HCT116 (cell line): ENCODE measurements at regions not wholly inside any gene's neighbourhood (a gene's known extent, or its start where the extent isn't known, plus 50 kb on each side); places are given as distances from the start of the nearest gene placed in this dataset.

Experiments
- ATAC-seq: fragments of 200-7000 bp; cut with Tn5 transposase; 2 replicates; pipeline ENCODE4 v1.9.1; 2020; ENCODE audit warnings: mild to moderate bottlenecking, moderate library complexity
- BruUV-seq: library from RNA; stranded (reverse); fragments of 400-500 nt; replicated peaks from 2 replicates; lab custom pipeline; 2021; lab: Mats Ljungman, UMichigan
- CTCF ChIA-PET: fragments of 300-600 bp; sonication (Branson Sonifier 250); formaldehyde crosslinking; loops from one replicate; lab custom pipeline; 2021; ENCODE audit warnings: antibody characterized with exemption; lab: Charles Lee
- POLR2A ChIA-PET: fragments of 300-600, 350-600 bp; sonication (Branson Sonifier 250); formaldehyde crosslinking; loops from one replicate; lab custom pipeline; 2021; ENCODE audit warnings: antibody characterized with exemption; lab: Charles Lee
- RAD21 ChIA-PET, 2 experiments: fragments of 300-600 bp; sonication (Branson Sonifier 250); formaldehyde crosslinking; loops; one replicate each; lab custom pipeline; 2023; ENCODE audit warnings: low total read pairs in 2 of 2; ENCODE audit not compliant: uncharacterized antibody in 2 of 2, unreplicated experiment in 2 of 2, low non-redundant PET in 1 of 2; lab: Charles Lee
- DNase-seq: peaks from one replicate; pipeline ENCODE4 v3.0.0-alpha.2; 2010; ENCODE audit warnings: low read depth, low spot score
- H2AFZ ChIP-seq: fragments of 200-600 bp; shearing (Covaris generic), sonication (generic); 2 replicates; pipeline ENCODE4 v1.6.1; 2017; ENCODE audit warnings: low read depth, mixed run types, mixed read lengths, antibody characterized with exemption, low read length; ENCODE audit not compliant: poor library complexity, severe bottlenecking
- H3K27ac ChIP-seq: 2 replicates; pipeline ENCODE4 v1.5.1; 2012; ENCODE audit warnings: low read depth, low read length
- H3K27me3 ChIP-seq: fragments of 200-600 bp; sonication (generic); 2 replicates; pipeline ENCODE4 v1.6.1; 2016; ENCODE audit warnings: mixed run types, low read length, mixed read lengths; ENCODE audit not compliant: insufficient read depth
- H3K36me3 ChIP-seq, 2 experiments: fragments of 200-500 bp in 1 of 2; fragments of 200-600 bp in 1 of 2; sonication (Bioruptor generic) in 1 of 2; sonication (generic) in 1 of 2; 2 replicates each; pipeline versions ENCODE4 v1.5.1 to v1.6.1; 2014 to 2016; ENCODE audit warnings: low read length in 2 of 2, inconsistent platforms in 1 of 2, mixed read lengths in 1 of 2, mixed run types in 1 of 2; ENCODE audit not compliant: insufficient read depth in 2 of 2, control insufficient read depth in 1 of 2
- H3K4me1 ChIP-seq, 2 experiments: fragments of 200-600 bp in 1 of 2; sonication (generic) in 1 of 2; 2 replicates each; pipeline versions ENCODE4 v1.5.1 to v1.6.1; 2012 to 2017; ENCODE audit warnings: low read length in 2 of 2, inconsistent platforms in 1 of 2, mild to moderate bottlenecking in 1 of 2, mixed read lengths in 1 of 2, mixed run types in 1 of 2, moderate library complexity in 1 of 2; ENCODE audit not compliant: insufficient read depth in 2 of 2, control insufficient read depth in 1 of 2
- H3K4me2 ChIP-seq: fragments of 200-600 bp; sonication (generic); 2 replicates; pipeline ENCODE4 v1.6.1; 2017; ENCODE audit warnings: mixed run types, low read length, mixed read lengths
- H3K4me3 ChIP-seq, 2 experiments: fragments of 200-600 bp in 1 of 2; sonication (generic) in 1 of 2; replicated peaks in 1 of 2; 2 replicates each; pipeline ENCODE4 v1.5.1; 2011 to 2016; ENCODE audit warnings: low read length in 2 of 2, control low read depth in 1 of 2, low read depth in 1 of 2, mild to moderate bottlenecking in 1 of 2, mixed read lengths in 1 of 2, mixed run types in 1 of 2
- H3K79me2 ChIP-seq: fragments of 200-600 bp; sonication (generic); 2 replicates; pipeline ENCODE4 v1.6.1; 2017; ENCODE audit warnings: mild to moderate bottlenecking, mixed run types, low read length, moderate library complexity, mixed read lengths; ENCODE audit not compliant: insufficient read depth
- H3K9ac ChIP-seq: fragments of 200-600 bp; sonication (generic); 2 replicates; pipeline ENCODE4 v1.6.1; 2016; ENCODE audit warnings: low read length, mixed read lengths
- H3K9me2 ChIP-seq: fragments of 200-600 bp; sonication (generic), shearing (Covaris generic); 2 replicates; pipeline ENCODE4 v1.6.1; 2017; ENCODE audit warnings: mixed run types, mild to moderate bottlenecking, moderate library complexity; ENCODE audit not compliant: insufficient read depth
- H3K9me3 ChIP-seq, 2 experiments: fragments of 200-500 bp in 1 of 2; fragments of 200-600 bp in 1 of 2; sonication (Bioruptor generic) in 1 of 2; sonication (generic) in 1 of 2; 2 replicates each; pipeline ENCODE4 v1.6.1; 2014 to 2017; ENCODE audit warnings: low read length in 2 of 2, mixed read lengths in 2 of 2, inconsistent platforms in 1 of 2, low read depth in 1 of 2, mild to moderate bottlenecking in 1 of 2, mixed run types in 1 of 2, moderate library complexity in 1 of 2; ENCODE audit not compliant: control insufficient read depth in 1 of 2, insufficient read depth in 1 of 2
- H4K20me1 ChIP-seq: fragments of 200-600 bp; sonication (generic), shearing (Covaris generic); 2 replicates; pipeline ENCODE4 v1.6.1; 2017; ENCODE audit warnings: mixed run types, mild to moderate bottlenecking, moderate library complexity; ENCODE audit not compliant: insufficient read depth
- CBX3 ChIP-seq: IDR thresholded peaks from 2 replicates; pipeline ENCODE4 v1.6.1; 2012; ENCODE audit warnings: low read depth
- EGR1 ChIP-seq: IDR thresholded peaks from 2 replicates; pipeline ENCODE4 v1.6.1; 2012; ENCODE audit warnings: low read depth
- ELF1 ChIP-seq: IDR thresholded peaks from 2 replicates; pipeline ENCODE4 v1.6.1; 2012; ENCODE audit warnings: low read depth, borderline replicate concordance
- EZH2phosphoT487 ChIP-seq: fragments of 200-600 bp; IDR thresholded peaks from 2 replicates; pipeline ENCODE4 v1.6.1; 2018; ENCODE audit warnings: antibody characterized with exemption, borderline replicate concordance
- JUND ChIP-seq: IDR thresholded peaks from 2 replicates; pipeline ENCODE4 v1.6.1; 2012
- SRF ChIP-seq: IDR thresholded peaks from 2 replicates; pipeline ENCODE4 v1.6.1; 2012; ENCODE audit warnings: low read depth
- TCF7L2 ChIP-seq: IDR thresholded peaks from 2 replicates; pipeline ENCODE4 v1.7.0; 2011; ENCODE audit warnings: borderline replicate concordance, inconsistent platforms; ENCODE audit not compliant: insufficient read depth, insufficient read length; ENCODE audit errors: extremely low read depth
- ZNF274 ChIP-seq: fragments of 200-500 bp; sonication (Bioruptor generic); IDR thresholded peaks from 2 replicates; pipeline ENCODE4 v1.6.1; 2014; ENCODE audit warnings: mild to moderate bottlenecking, low read depth, low read length, inconsistent platforms
- intact Hi-C: fragments of 100-400 bp; cut with micrococcal nuclease; formaldehyde crosslinking; loops from 2 replicates; pipeline ENCODE4 v1.10.0; 2022
- TF ChIP-seq, protein P1 (sequence below), 3 experiments: fragments of 200-600 bp in 1 of 3; sonication (generic) in 1 of 3; IDR thresholded peaks in 2 of 3; conservative IDR thresholded peaks in 1 of 3; 2 replicates each; pipeline ENCODE4 v1.5.1; 2012 to 2017; ENCODE audit warnings: low read depth in 2 of 3, low read length in 2 of 3, antibody characterized with exemption in 1 of 3, borderline replicate concordance in 1 of 3, control low read depth in 1 of 3, mild to moderate bottlenecking in 1 of 3, mixed read lengths in 1 of 3, mixed run types in 1 of 3, moderate library complexity in 1 of 3; ENCODE audit not compliant: insufficient read depth in 1 of 3
- TF ChIP-seq, protein P2 (sequence below): IDR thresholded peaks from 2 replicates; pipeline ENCODE4 v1.6.1; 2012; ENCODE audit warnings: low read depth
- TF ChIP-seq, protein P3 (sequence below): IDR thresholded peaks from 2 replicates; pipeline ENCODE4 v1.6.1; 2012
- TF ChIP-seq, protein P4 (sequence below): IDR thresholded peaks from 2 replicates; pipeline ENCODE4 v1.6.1; 2012

DNA sequence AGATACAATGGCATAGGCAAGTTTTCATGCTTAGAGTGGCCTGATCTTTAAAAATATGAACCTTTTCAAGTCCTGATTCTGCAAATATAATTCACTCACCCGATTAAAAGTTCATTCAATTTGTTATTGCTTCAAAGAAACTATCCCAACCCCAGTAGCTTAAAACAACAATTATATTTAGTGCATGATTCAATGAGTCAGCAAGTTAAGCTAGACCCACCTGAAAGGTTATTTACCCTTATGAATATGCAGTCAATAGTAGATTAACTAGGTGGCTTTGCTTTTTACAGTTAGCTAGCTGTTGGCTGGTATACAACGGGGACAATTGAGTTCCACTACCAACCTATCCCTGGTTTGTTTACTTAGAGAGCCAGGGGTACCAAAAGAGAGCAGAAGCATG is 95.6 kb upstream of the ANKEF1 start (continued):
- TF ChIP-seq, protein P1, sequence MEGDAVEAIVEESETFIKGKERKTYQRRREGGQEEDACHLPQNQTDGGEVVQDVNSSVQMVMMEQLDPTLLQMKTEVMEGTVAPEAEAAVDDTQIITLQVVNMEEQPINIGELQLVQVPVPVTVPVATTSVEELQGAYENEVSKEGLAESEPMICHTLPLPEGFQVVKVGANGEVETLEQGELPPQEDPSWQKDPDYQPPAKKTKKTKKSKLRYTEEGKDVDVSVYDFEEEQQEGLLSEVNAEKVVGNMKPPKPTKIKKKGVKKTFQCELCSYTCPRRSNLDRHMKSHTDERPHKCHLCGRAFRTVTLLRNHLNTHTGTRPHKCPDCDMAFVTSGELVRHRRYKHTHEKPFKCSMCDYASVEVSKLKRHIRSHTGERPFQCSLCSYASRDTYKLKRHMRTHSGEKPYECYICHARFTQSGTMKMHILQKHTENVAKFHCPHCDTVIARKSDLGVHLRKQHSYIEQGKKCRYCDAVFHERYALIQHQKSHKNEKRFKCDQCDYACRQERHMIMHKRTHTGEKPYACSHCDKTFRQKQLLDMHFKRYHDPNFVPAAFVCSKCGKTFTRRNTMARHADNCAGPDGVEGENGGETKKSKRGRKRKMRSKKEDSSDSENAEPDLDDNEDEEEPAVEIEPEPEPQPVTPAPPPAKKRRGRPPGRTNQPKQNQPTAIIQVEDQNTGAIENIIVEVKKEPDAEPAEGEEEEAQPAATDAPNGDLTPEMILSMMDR (IDR thresholded peaks at IDR 0.05 in 2 of 3, conservative IDR thresholded peaks at IDR 0.05 in 1 of 3; ENCODE audit: borderline replicate concordance in 1 of 3, insufficient read depth in 1 of 3, low read depth in 2 of 3, low read length in 2 of 3): no peak
- TF ChIP-seq ZNF274: no peak
- TF ChIP-seq, protein P2, sequence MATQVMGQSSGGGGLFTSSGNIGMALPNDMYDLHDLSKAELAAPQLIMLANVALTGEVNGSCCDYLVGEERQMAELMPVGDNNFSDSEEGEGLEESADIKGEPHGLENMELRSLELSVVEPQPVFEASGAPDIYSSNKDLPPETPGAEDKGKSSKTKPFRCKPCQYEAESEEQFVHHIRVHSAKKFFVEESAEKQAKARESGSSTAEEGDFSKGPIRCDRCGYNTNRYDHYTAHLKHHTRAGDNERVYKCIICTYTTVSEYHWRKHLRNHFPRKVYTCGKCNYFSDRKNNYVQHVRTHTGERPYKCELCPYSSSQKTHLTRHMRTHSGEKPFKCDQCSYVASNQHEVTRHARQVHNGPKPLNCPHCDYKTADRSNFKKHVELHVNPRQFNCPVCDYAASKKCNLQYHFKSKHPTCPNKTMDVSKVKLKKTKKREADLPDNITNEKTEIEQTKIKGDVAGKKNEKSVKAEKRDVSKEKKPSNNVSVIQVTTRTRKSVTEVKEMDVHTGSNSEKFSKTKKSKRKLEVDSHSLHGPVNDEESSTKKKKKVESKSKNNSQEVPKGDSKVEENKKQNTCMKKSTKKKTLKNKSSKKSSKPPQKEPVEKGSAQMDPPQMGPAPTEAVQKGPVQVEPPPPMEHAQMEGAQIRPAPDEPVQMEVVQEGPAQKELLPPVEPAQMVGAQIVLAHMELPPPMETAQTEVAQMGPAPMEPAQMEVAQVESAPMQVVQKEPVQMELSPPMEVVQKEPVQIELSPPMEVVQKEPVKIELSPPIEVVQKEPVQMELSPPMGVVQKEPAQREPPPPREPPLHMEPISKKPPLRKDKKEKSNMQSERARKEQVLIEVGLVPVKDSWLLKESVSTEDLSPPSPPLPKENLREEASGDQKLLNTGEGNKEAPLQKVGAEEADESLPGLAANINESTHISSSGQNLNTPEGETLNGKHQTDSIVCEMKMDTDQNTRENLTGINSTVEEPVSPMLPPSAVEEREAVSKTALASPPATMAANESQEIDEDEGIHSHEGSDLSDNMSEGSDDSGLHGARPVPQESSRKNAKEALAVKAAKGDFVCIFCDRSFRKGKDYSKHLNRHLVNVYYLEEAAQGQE: no peak

DNA sequence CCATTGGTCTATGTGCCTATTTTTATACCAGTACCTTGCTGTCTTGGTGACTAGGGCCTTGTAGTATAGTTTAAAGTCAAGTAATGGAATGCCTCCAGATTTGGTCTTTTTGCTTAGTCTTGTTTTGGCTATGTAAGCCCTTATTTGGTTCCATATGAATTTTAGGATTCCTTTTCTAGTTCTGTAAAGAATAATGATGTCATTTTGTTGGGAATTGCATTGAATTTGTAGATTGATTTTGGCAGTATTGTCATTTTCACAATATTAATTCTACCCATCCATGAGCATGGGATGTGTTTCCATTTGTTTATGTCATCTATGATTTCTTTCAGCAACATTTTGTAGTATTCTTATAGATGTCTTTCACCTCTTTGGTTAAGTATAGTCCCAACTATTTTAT is 96.4 kb upstream of the PAK5 start:
- ChIA-PET CTCF (no interaction called here), RAD21 (no interaction called here), POLR2A (no interaction called here)
- no peaks in the 10 kb centered on the region for H3K27me3 ChIP-seq
- TF ChIP-seq EZH2phosphoT487 (no peak), JUND (no peak), CBX3 (no peak), TCF7L2 (no peak), SRF (no peak), ELF1 (no peak), EGR1 (no peak)
- TF ChIP-seq, protein P3, sequence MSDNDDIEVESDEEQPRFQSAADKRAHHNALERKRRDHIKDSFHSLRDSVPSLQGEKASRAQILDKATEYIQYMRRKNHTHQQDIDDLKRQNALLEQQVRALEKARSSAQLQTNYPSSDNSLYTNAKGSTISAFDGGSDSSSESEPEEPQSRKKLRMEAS: no peak
- TF ChIP-seq, protein P4, sequence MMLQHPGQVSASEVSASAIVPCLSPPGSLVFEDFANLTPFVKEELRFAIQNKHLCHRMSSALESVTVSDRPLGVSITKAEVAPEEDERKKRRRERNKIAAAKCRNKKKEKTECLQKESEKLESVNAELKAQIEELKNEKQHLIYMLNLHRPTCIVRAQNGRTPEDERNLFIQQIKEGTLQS: no peak
- H3K4me3 ChIP-seq: no peak overlapping the region
- H3K36me3 ChIP-seq: no peaks in the 10 kb centered on the region
- DNase-seq (no peak), ATAC-seq (no peak)
- H3K9me3 ChIP-seq: no peaks in the 10 kb centered on the region
- H3K4me1 ChIP-seq: no peaks in the 10 kb centered on the region
- H3K79me2 ChIP-seq: no peaks in the 10 kb centered on the region
- intact Hi-C loops: no loop called here
- BruUV-seq: no TSS peak
- no peak overlapping the region for H2AFZ ChIP-seq
- no peak overlapping the region for H3K4me2 ChIP-seq
- H4K20me1 ChIP-seq: no peaks in the 10 kb centered on the region
- H3K9me2 ChIP-seq: no peaks in the 10 kb centered on the region
- H3K9ac ChIP-seq: no peak overlapping the region
- H3K27ac ChIP-seq: no peak overlapping the region
